GM21786 (cell line): ENCODE measurements at regions not wholly inside any gene's neighbourhood (a gene's known extent, or its start where the extent isn't known, plus 50 kb on each side); places are given as distances from the start of the nearest gene placed in this dataset.
"Not testable (repeated sequence)": the region's sequence is repeated elsewhere in the genome, so short reads cannot be mapped to it uniquely, and the experiment has no call there.

ENCODE experiments used
- ATAC-seq: cut with Tn5 transposase; IDR thresholded peaks from one replicate; pipeline ENCODE4 v1.9.1; 2021; ENCODE audit not compliant: unreplicated experiment

- no peak for ATAC-seq
Observed at GRCh38 chr7:114293289-114294012, 121.2 kb upstream of the FOXP2 start.

GRCh38 chr7:114279901-114280300 lies 134.7 kb upstream of the FOXP2 start:
- ATAC-seq = no peak

GRCh38 chr7:114273218-114273617 lies 141.4 kb upstream of the FOXP2 start:
- no peak for ATAC-seq

- no peak for ATAC-seq
Observed at GRCh38 chr7:114269714-114270113, 144.9 kb upstream of the FOXP2 start.

GRCh38 chr7:114267550-114267949 lies 147.1 kb upstream of the FOXP2 start:
- not testable (repeated sequence) for ATAC-seq

GRCh38 chr7:114264023-114264422 lies 150.6 kb upstream of the FOXP2 start:
- ATAC-seq = no peak

- ATAC-seq = no peak
Observed at GRCh38 chr7:114263219-114263618, 151.4 kb upstream of the FOXP2 start.

- ATAC-seq = no peak
Observed at GRCh38 chr7:114255404-114255841, 159.2 kb upstream of the FOXP2 start.

GRCh38 chr7:114243646-114244045 lies 171.0 kb upstream of the FOXP2 start:
- ATAC-seq = no peak

GRCh38 chr7:114242992-114243507 lies 171.6 kb upstream of the FOXP2 start:
- no peak for ATAC-seq

GRCh38 chr7:114229246-114229645 lies 185.4 kb upstream of the FOXP2 start:
- ATAC-seq = no peak

- no peak for ATAC-seq
Observed at GRCh38 chr7:114225784-114226183, 188.8 kb upstream of the FOXP2 start.

- ATAC-seq = no peak
Observed at GRCh38 chr7:114218283-114218682, 196.3 kb upstream of the FOXP2 start.

- no peak for ATAC-seq
Observed at GRCh38 chr7:114217026-114217806, 197.4 kb upstream of the FOXP2 start.

GRCh38 chr7:114214466-114214865 lies 200.1 kb upstream of the FOXP2 start:
- no peak for ATAC-seq

GRCh38 chr7:114212721-114213429 lies 201.7 kb upstream of the FOXP2 start:
- ATAC-seq = no peak

- no peak for ATAC-seq
Observed at GRCh38 chr7:114209968-114210367, 204.6 kb upstream of the FOXP2 start.

GRCh38 chr7:114206688-114207087 lies 207.9 kb upstream of the FOXP2 start:
- ATAC-seq = no peak

- no peak for ATAC-seq
Observed at GRCh38 chr7:114196517-114196916, 218.1 kb upstream of the FOXP2 start.

GRCh38 chr7:114190387-114190786 lies 224.2 kb upstream of the FOXP2 start:
- no peak for ATAC-seq

GRCh38 chr7:114183311-114184088 lies 231.1 kb upstream of the FOXP2 start:
- ATAC-seq = no peak
